Tibial nerve (tissue), 4 donors: ENCODE measurements at regions not wholly inside any gene's neighbourhood (a gene's known extent, or its start where the extent isn't known, plus 50 kb on each side); places are given as distances from the start of the nearest gene placed in this dataset.
A peak's percentile ranks its signal among the peaks of the same experiment; 100 is the strongest.
"Not testable (repeated sequence)": the region's sequence is repeated elsewhere in the genome, so short reads cannot be mapped to it uniquely, and the experiment has no call there.

Source experiments
- DNase-seq, 2 donors: peaks; one replicate each; pipeline ENCODE4 v3.0.0-alpha.2; 2019; ENCODE audit warnings: low spot score in 2 of 2
- H3K27ac ChIP-seq, 4 donors: fragments of 200-600 bp; sonication (generic) in 3 of 4; one replicate each; pipeline ENCODE4 v1.5.1; 2017 to 2019; ENCODE audit warnings: mild to moderate bottlenecking in 1 of 4
- H3K27me3 ChIP-seq, 2 donors: fragments of 200-600 bp; sonication (generic) in 1 of 2; one replicate each; pipeline versions ENCODE4 v1.5.1 to v1.6.0; 2017 to 2019
- H3K36me3 ChIP-seq, 3 donors: fragments of 200-600 bp; sonication (generic); one replicate each; pipeline ENCODE4 v1.5.1; 2018 to 2019
- H3K4me1 ChIP-seq, 4 donors: fragments of 200-600 bp; sonication (generic) in 3 of 4; one replicate each; pipeline ENCODE4 v1.5.1; 2017 to 2019
- H3K4me3 ChIP-seq, 4 donors: fragments of 200-600 bp; sonication (generic) in 3 of 4; one replicate each; pipeline ENCODE4 v1.5.1; 2017 to 2019; ENCODE audit warnings: mild to moderate bottlenecking in 1 of 4, moderate library complexity in 1 of 4
- H3K9me3 ChIP-seq, 4 donors: fragments of 200-600 bp; sonication (generic) in 3 of 4; one replicate each; pipeline ENCODE4 v1.5.1; 2017 to 2019
- CTCF ChIP-seq, 5 experiments: fragments of 200-600 bp in 3 of 5; fragments of 450-650 bp in 2 of 5; sonication (generic) in 3 of 5; IDR thresholded peaks; one replicate each; pipeline ENCODE4 v1.5.1; 2016 to 2019; ENCODE audit warnings: antibody characterized with exemption in 5 of 5, mild to moderate bottlenecking in 3 of 5, moderate library complexity in 2 of 5
- EP300 ChIP-seq, 2 donors: sonication (generic); formaldehyde crosslinking; IDR thresholded peaks; one replicate each; pipeline ENCODE4 v1.6.1; 2017; ENCODE audit warnings: antibody characterized with exemption in 2 of 2, mild to moderate bottlenecking in 1 of 2
- POLR2A ChIP-seq, 2 donors: fragments of 450-650 bp; IDR thresholded peaks; one replicate each; pipeline ENCODE4 v1.6.1; 2017; ENCODE audit warnings: antibody characterized with exemption in 2 of 2, mild to moderate bottlenecking in 2 of 2, moderate library complexity in 2 of 2
- WGBS, 2 donors: methylation state at CpG; one replicate each; pipeline ENCODE4 v1.1.5; 2018; 5-methylcytosine and 5-hydroxymethylcytosine counted together

GRCh38 chr5:60538955-60539866 is 160.8 kb downstream of the DEPDC1B start:
- no peaks in the 10 kb centered on the region for H3K36me3 ChIP-seq
- DNase-seq: no peak
- no peak overlapping the region for H3K27ac ChIP-seq
- no peaks in the 10 kb centered on the region for H3K9me3 ChIP-seq
- no peaks in the 10 kb centered on the region for H3K4me1 ChIP-seq
- 77 to 91% methylated on average over 1 of the region's 1 CpG for WGBS, 2 donors
- no peak overlapping the region for H3K4me3 ChIP-seq
- no peaks in the 10 kb centered on the region for H3K27me3 ChIP-seq
- TF ChIP-seq EP300 (IDR thresholded peaks at IDR 0.05) (peak in 1 of 2 donors; percentile 29), POLR2A (IDR thresholded peaks at IDR 0.05) (no peak), CTCF (IDR thresholded peaks at IDR 0.05) (no peak)

DNA sequence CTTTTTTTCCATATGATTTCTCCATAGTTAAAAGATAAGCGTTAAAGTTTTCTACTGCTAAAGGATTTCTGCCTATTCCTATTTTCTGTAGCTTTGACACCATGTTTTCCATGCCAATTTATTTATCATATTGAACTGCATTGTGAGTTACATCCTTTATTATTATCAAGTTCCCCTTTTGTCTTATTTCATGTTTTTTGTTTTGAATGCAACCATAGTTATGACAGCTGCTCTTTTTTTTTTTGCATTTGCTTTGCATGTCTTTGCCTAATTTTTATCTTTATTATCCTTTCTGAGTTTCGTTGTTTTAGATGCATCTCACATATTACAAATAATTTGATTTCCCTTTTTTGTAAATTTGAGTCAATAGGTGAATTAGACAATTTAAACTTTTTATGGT is 161.5 kb downstream of the DEPDC1B start:
- WGBS, 2 donors: 76 to 81% methylated on average over 2 of the region's 2 CpGs
- DNase-seq: no peak
- Histone ChIP-seq H3K36me3 (no peaks in the 10 kb centered on the region), H3K4me1 (no peaks in the 10 kb centered on the region), H3K4me3 (no peak overlapping the region), H3K9me3 (no peaks in the 10 kb centered on the region), H3K27me3 (no peaks in the 10 kb centered on the region), H3K27ac (no peak overlapping the region)
- TF ChIP-seq CTCF (IDR thresholded peaks at IDR 0.05) (no peak), EP300 (IDR thresholded peaks at IDR 0.05) (no peak), POLR2A (IDR thresholded peaks at IDR 0.05) (no peak)

- no peaks in the 10 kb centered on the region for H3K4me1 ChIP-seq
- no peak for DNase-seq
- WGBS, 2 donors: 93 to 99% methylated on average over 2 of the region's 2 CpGs
- H3K27ac ChIP-seq: no peak overlapping the region
- H3K9me3 ChIP-seq: no peaks in the 10 kb centered on the region
- no peak for TF ChIP-seq EP300 (IDR thresholded peaks at IDR 0.05)
- H3K4me3 ChIP-seq: no peak overlapping the region
- no peaks in the 10 kb centered on the region for H3K27me3 ChIP-seq
- no peaks in the 10 kb centered on the region for H3K36me3 ChIP-seq
Measured at GRCh38 chr5:60535951-60536350, 164.0 kb downstream of the DEPDC1B start.

- Histone ChIP-seq H3K27ac (no peak overlapping the region), H3K4me3 (no peak overlapping the region), H3K4me1 (no peaks in the 10 kb centered on the region), H3K9me3 (no peaks in the 10 kb centered on the region), H3K27me3 (no peaks in the 10 kb centered on the region), H3K36me3 (no peaks in the 10 kb centered on the region)
- no peak for DNase-seq
- no peak for TF ChIP-seq CTCF (IDR thresholded peaks at IDR 0.05)
- TF ChIP-seq POLR2A (IDR thresholded peaks at IDR 0.05): no peak
- TF ChIP-seq EP300 (IDR thresholded peaks at IDR 0.05): no peak
Measured at GRCh38 chr5:60535198-60535597, 164.8 kb downstream of the DEPDC1B start.

DNA sequence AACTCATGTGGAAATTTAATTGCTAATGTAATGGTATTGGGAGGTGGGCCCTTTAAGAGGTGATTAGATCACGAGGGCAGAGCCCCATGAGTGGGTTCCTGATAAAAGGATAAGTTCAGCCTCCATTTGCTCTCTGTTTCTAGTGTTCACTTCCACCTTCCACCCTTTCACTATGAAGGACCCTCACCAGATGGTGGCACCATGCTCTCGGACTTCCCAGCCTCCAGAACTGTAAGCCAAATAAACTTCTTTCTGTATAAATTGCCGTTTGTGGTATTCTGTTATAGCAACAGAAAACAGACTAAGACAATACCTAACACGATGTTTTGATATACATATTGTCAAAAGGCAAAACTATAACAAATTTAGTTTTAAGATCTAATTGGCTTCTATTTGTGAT is 166.2 kb downstream of the DEPDC1B start:
- Histone ChIP-seq H3K36me3 (no peaks in the 10 kb centered on the region), H3K4me3 (no peak overlapping the region), H3K27me3 (no peaks in the 10 kb centered on the region), H3K9me3 (no peaks in the 10 kb centered on the region), H3K4me1 (no peaks in the 10 kb centered on the region), H3K27ac (no peak overlapping the region)
- no peak for DNase-seq
- no peak for TF ChIP-seq POLR2A (IDR thresholded peaks at IDR 0.05)
- TF ChIP-seq EP300 (IDR thresholded peaks at IDR 0.05): no peak
- no peak for TF ChIP-seq CTCF (IDR thresholded peaks at IDR 0.05)
- 74 to 80% methylated on average over 4 of the region's 4 CpGs for WGBS, 2 donors

GRCh38 chr5:60532796-60533195 is 167.2 kb downstream of the DEPDC1B start:
- not testable (repeated sequence) for H3K27me3 ChIP-seq, H3K4me1 ChIP-seq, H3K9me3 ChIP-seq, H3K4me3 ChIP-seq, H3K36me3 ChIP-seq, H3K27ac ChIP-seq, DNase-seq
- 85 to 96% methylated on average over 5 of the region's 5 CpGs for WGBS, 2 donors

GRCh38 chr5:60530144-60530848 is 169.7 kb downstream of the DEPDC1B start:
- not testable (repeated sequence) for H3K27ac ChIP-seq

More at GRCh38 chr5:60530144-60530848, 169.7 kb downstream of the DEPDC1B start:
- not testable (repeated sequence) for H3K9me3 ChIP-seq, H3K4me3 ChIP-seq, H3K27me3 ChIP-seq, H3K4me1 ChIP-seq, H3K36me3 ChIP-seq, DNase-seq
- 93 to 96% methylated on average over 8 to 13 of the region's 32 CpGs for WGBS, 2 donors
